PC-3 (cell line): ENCODE measurements at regions not wholly inside any gene's neighbourhood (a gene's known extent, or its start where the extent isn't known, plus 50 kb on each side); places are given as distances from the start of the nearest gene placed in this dataset.

Source experiments
- CTCF ChIP-seq: fragments of 300-600 bp; sonication (generic); conservative IDR thresholded peaks from 2 replicates; pipeline ENCODE4 v1.5.1; 2017; ENCODE audit warnings: antibody characterized with exemption, low read depth, mild to moderate bottlenecking, low read length
- EZH2 ChIP-seq: fragments of 300-600 bp; sonication (generic); IDR thresholded peaks from one replicate; pipeline ENCODE4 v1.6.1; 2017; ENCODE audit warnings: antibody characterized with exemption, mild to moderate bottlenecking, low read length; ENCODE audit not compliant: unreplicated experiment
- EZH2phosphoT487 ChIP-seq: fragments of 300-600 bp; sonication (generic); IDR thresholded peaks from 2 replicates; pipeline ENCODE4 v1.6.1; 2018; ENCODE audit warnings: mild to moderate bottlenecking, antibody characterized with exemption, low read length, borderline replicate concordance

GRCh38 chr19:29010276-29010675 is 202.7 kb downstream of the UQCRFS1 start:
- no peak for TF ChIP-seq CTCF
- no peak for TF ChIP-seq EZH2
- TF ChIP-seq EZH2phosphoT487: no peak
